Gastroesophageal sphincter (tissue), 4 donors: ENCODE measurements at regions not wholly inside any gene's neighbourhood (a gene's known extent, or its start where the extent isn't known, plus 50 kb on each side); places are given as distances from the start of the nearest gene placed in this dataset.

ENCODE experiments used
- ATAC-seq: fragments of 150-250 bp; one replicate; pipeline ENCODE4 v1.9.1; 2016; ENCODE audit warnings: mild to moderate bottlenecking, moderate library complexity
- H3K27ac ChIP-seq, 4 donors: fragments of 200-600 bp; sonication (generic) in 3 of 4; 1 replicate in 3 of 4; 2 replicates in 1 of 4; pipeline ENCODE4 v1.5.1; 2016 to 2019
- H3K27me3 ChIP-seq: fragments of 200-600 bp; sonication (generic); one replicate; pipeline ENCODE4 v1.5.1; 2019
- H3K36me3 ChIP-seq, 2 donors: fragments of 200-600 bp; sonication (generic); one replicate each; pipeline ENCODE4 v1.5.1; 2019; ENCODE audit warnings: control low read depth in 1 of 2
- H3K4me1 ChIP-seq, 3 donors: fragments of 200-600 bp; sonication (generic); 1 replicate in 2 of 3; 2 replicates in 1 of 3; pipeline ENCODE4 v1.5.1; 2016 to 2019; ENCODE audit warnings: control low read depth in 2 of 3
- H3K4me3 ChIP-seq, 2 donors: fragments of 200-600 bp; sonication (generic); one replicate each; pipeline ENCODE4 v1.5.1; 2019; ENCODE audit warnings: mild to moderate bottlenecking in 1 of 2, moderate library complexity in 1 of 2
- H3K9me3 ChIP-seq, 3 donors: fragments of 200-600 bp; sonication (generic); one replicate each; pipeline ENCODE4 v1.5.1; 2017 to 2019; ENCODE audit warnings: control low read depth in 2 of 3
- CTCF ChIP-seq, 4 experiments: fragments of 200-600 bp in 2 of 4; fragments of 450-650 bp in 2 of 4; sonication (generic) in 1 of 4; IDR thresholded peaks; one replicate each; pipeline ENCODE4 v1.5.1; 2017 to 2019; ENCODE audit warnings: antibody characterized with exemption in 4 of 4, mild to moderate bottlenecking in 2 of 4, moderate library complexity in 2 of 4
- EP300 ChIP-seq: sonication (generic); formaldehyde crosslinking; IDR thresholded peaks from one replicate; pipeline ENCODE4 v1.6.1; 2017; ENCODE audit warnings: antibody characterized with exemption, mild to moderate bottlenecking
- POLR2A ChIP-seq, 2 donors: fragments of 450-650 bp; IDR thresholded peaks; one replicate each; pipeline ENCODE4 v1.6.1; 2017; ENCODE audit warnings: antibody characterized with exemption in 2 of 2, mild to moderate bottlenecking in 2 of 2, moderate library complexity in 1 of 2
- POLR2AphosphoS5 ChIP-seq: sonication (generic); formaldehyde crosslinking; IDR thresholded peaks from one replicate; pipeline ENCODE4 v1.6.1; 2017; ENCODE audit warnings: antibody characterized with exemption
- whole genome bisulfite sequencing, 2 donors: methylation state at CpG; one replicate each; pipeline ENCODE4 v1.1.5; 2018; ENCODE audit warnings: low coverage in 1 of 2; 5-methylcytosine and 5-hydroxymethylcytosine counted together

GRCh38 chr13:68982961-68983619 is 1124.5 kb upstream of the ATXN8OS start:
- ATAC-seq, result no peak
- WGBS, 2 donors, result 86 to 96% methylated on average over 3 to 4 of the region's 12 CpGs
- Histone ChIP-seq H3K27ac (no peak overlapping the region), H3K9me3 (peaks cover 0 to 5% (median 0%) of the 10 kb centered on the region in 3 donors), H3K4me3 (no peak overlapping the region), H3K27me3 (no peaks in the 10 kb centered on the region), H3K4me1 (no peaks in the 10 kb centered on the region), H3K36me3 (no peaks in the 10 kb centered on the region)
- TF ChIP-seq POLR2AphosphoS5, result no peak
- TF ChIP-seq EP300, result no peak
- no peak for TF ChIP-seq POLR2A (IDR thresholded peaks at IDR 0.05)
- TF ChIP-seq CTCF (IDR thresholded peaks at IDR 0.05), result no peak

DNA sequence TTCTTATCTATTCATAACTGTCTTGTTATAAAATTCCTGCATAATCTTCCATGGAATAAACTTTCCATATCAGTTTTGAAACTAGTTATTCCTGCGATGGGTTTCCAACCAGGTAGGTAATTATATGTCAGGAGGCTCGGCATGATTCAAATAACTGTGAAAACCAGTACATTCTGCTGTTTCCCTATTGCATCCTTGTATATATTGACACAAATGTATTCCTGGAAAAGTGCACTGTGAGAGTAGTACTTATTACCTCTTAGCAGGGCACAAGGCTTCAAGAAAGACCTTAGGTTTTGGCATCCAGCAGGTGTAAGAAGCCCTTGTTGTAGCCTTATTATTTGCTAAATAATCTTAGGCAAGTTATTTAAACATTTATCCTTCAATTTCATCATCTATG is 1131.3 kb upstream of the ATXN8OS start:
- 78 to 79% methylated on average over 2 of the region's 2 CpGs for WGBS, 2 donors
- ATAC-seq, result no peak
- Histone ChIP-seq H3K4me1 (no peaks in the 10 kb centered on the region), H3K36me3 (no peaks in the 10 kb centered on the region), H3K4me3 (no peak overlapping the region), H3K9me3 (no peaks in the 10 kb centered on the region), H3K27me3 (no peaks in the 10 kb centered on the region), H3K27ac (no peak overlapping the region)
- TF ChIP-seq EP300, result no peak
- no peak for TF ChIP-seq POLR2A (IDR thresholded peaks at IDR 0.05)
- TF ChIP-seq CTCF (IDR thresholded peaks at IDR 0.05), result no peak
- TF ChIP-seq POLR2AphosphoS5, result no peak

- no peaks in the 10 kb centered on the region for H3K4me1 ChIP-seq
- TF ChIP-seq POLR2A (IDR thresholded peaks at IDR 0.05), result no peak
- no peaks in the 10 kb centered on the region for H3K27me3 ChIP-seq
- H3K4me3 ChIP-seq, result no peak overlapping the region
- no peaks in the 10 kb centered on the region for H3K36me3 ChIP-seq
- ATAC-seq, result no peak
- H3K9me3 ChIP-seq, result no peaks in the 10 kb centered on the region
- no peak overlapping the region for H3K27ac ChIP-seq
These were observed 1137.1 kb upstream of the ATXN8OS start for GRCh38 chr13:68970532-68970931.

DNA sequence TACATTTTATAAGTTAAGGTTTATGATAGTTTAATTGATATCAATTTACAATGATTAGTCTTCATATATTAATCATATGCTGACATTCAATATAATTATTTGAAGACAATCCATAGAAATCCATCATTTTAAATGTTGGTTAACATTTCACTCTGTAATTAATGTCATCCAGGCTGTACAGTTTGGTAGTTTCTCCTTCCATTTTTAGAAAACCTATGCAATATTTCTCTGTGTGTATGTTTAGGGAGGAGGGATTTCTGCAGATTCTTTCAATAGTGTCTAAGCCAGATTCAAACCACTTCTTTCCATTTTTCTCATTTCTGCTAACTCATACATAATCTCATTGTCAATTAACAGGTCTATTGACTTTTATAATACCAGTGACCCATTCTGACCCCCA is 1159.0 kb upstream of the ATXN8OS start:
- Histone ChIP-seq H3K4me3 (no peak overlapping the region), H3K9me3 (no peaks in the 10 kb centered on the region), H3K36me3 (no peaks in the 10 kb centered on the region), H3K27ac (no peak overlapping the region), H3K27me3 (no peaks in the 10 kb centered on the region), H3K4me1 (no peaks in the 10 kb centered on the region)
- ATAC-seq, result no peak
- no peak for TF ChIP-seq POLR2AphosphoS5

DNA sequence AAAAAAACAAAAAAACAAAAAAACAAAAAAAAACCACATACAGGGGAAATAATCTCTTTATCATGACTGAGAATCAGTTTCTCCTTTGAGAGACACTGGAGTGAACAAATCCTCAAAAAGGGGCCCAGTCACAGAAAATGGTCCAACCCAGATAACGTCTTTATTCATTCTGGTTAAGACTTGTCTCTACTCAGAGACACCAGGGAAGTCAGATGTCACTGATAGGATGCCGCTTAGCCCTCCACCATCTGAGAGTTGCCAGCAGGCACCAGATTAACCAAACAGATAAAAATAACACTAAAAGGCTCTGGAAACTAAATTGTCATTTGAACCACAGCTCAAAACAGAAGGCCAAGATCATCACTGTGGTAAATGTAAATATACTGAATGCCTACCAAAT is 1163.4 kb upstream of the ATXN8OS start:
- no peak for TF ChIP-seq POLR2A (IDR thresholded peaks at IDR 0.05)
- no peak for TF ChIP-seq CTCF (IDR thresholded peaks at IDR 0.05)
- TF ChIP-seq EP300, result no peak
- TF ChIP-seq POLR2AphosphoS5, result no peak
- Histone ChIP-seq H3K4me3 (no peak overlapping the region), H3K27me3 (no peaks in the 10 kb centered on the region), H3K36me3 (no peaks in the 10 kb centered on the region), H3K4me1 (no peaks in the 10 kb centered on the region), H3K9me3 (no peaks in the 10 kb centered on the region), H3K27ac (no peak overlapping the region)
- no peak for ATAC-seq
- WGBS, 2 donors, result 75 to 85% methylated on average over 2 of the region's 2 CpGs

DNA sequence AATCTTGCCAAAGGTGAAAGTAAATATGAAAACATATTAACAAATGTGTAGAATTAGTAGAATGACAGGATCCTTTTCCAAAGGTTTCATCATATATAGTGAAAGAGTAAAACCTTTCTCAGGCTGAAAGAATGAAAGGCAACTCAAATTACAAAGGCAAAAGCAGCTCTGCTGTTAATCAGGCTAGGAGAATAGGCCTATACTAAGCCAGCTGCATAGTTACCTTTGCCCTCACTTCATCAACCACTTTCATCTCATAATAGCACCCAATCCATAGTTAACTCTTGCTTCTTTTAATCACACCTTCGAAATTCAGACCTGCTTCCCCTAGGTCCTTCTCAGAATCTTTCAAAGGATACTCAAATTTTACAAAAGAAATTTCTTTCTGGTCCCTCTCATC is 1167.6 kb upstream of the ATXN8OS start:
- ATAC-seq, result no peak
- 32 to 67% methylated on average over 1 of the region's 1 CpG for WGBS, 2 donors
- H3K9me3 ChIP-seq, result no peaks in the 10 kb centered on the region

More for the DNA sequence above, 1167.6 kb upstream of the ATXN8OS start:
- Histone ChIP-seq H3K27ac (no peak overlapping the region), H3K27me3 (no peaks in the 10 kb centered on the region), H3K36me3 (no peaks in the 10 kb centered on the region), H3K4me3 (no peak overlapping the region), H3K4me1 (no peaks in the 10 kb centered on the region)
- TF ChIP-seq POLR2A (IDR thresholded peaks at IDR 0.05), result no peak
- TF ChIP-seq CTCF (IDR thresholded peaks at IDR 0.05), result no peak
- no peak for TF ChIP-seq POLR2AphosphoS5
- TF ChIP-seq EP300, result no peak
